Activated B cell treated with CpG ODN at 0.5 μM for 24 hours (primary cell): ENCODE measurements at regions not wholly inside any gene's neighbourhood (a gene's known extent, or its start where the extent isn't known, plus 50 kb on each side); places are given as distances from the start of the nearest gene placed in this dataset.

ENCODE experiments used
- ATAC-seq: fragments of 200-7000 bp; cut with Tn5 transposase; one replicate; pipeline ENCODE4 v1.10.0; 2021; ENCODE audit warnings: low read depth, mild to moderate bottlenecking, moderate library complexity
- CTCF ChIA-PET: fragments of 350-600 bp; sonication (Branson Sonifier 250); formaldehyde crosslinking; loops from one replicate; lab custom pipeline; 2021; ENCODE audit warnings: antibody characterized with exemption; lab: Charles Lee
- POLR2A ChIA-PET: fragments of 350-600 bp; sonication (Branson Sonifier 250); formaldehyde crosslinking; loops from one replicate; lab custom pipeline; 2021; ENCODE audit warnings: antibody characterized with exemption; lab: Charles Lee
- DNase-seq: peaks from one replicate; pipeline ENCODE4 v3.0.0; 2022
- H3K27ac Mint-ChIP-seq: one replicate; pipeline ENCODE4 v1.8.0; 2020; ENCODE audit warnings: mixed read lengths
- H3K27me3 Mint-ChIP-seq: one replicate; pipeline ENCODE4 v1.8.0; 2021; ENCODE audit warnings: mixed read lengths
- H3K36me3 Mint-ChIP-seq: one replicate; pipeline ENCODE4 v1.8.0; 2021; ENCODE audit warnings: low read depth, mixed read lengths
- H3K4me1 Mint-ChIP-seq: one replicate; pipeline ENCODE4 v1.8.0; 2021; ENCODE audit warnings: mixed read lengths
- H3K4me3 Mint-ChIP-seq: one replicate; pipeline ENCODE4 v1.8.0; 2020; ENCODE audit warnings: mild to moderate bottlenecking, mixed read lengths
- H3K9me3 Mint-ChIP-seq: one replicate; pipeline ENCODE4 v1.8.0; 2020; ENCODE audit warnings: mixed read lengths
- CTCF ChIP-seq: fragments of 200-600 bp; IDR thresholded peaks from one replicate; pipeline ENCODE4 v1.8.0; 2022; ENCODE audit warnings: antibody characterized with exemption, mild to moderate bottlenecking
- intact Hi-C: fragments of 100-400 bp; cut with micrococcal nuclease; formaldehyde crosslinking; loops from one replicate; pipeline ENCODE4 v1.15.1; 2024

- Mint-ChIP-seq H3K4me1 (no peaks in the 10 kb centered on the region), H3K9me3 (no peaks in the 10 kb centered on the region), H3K36me3 (no peaks in the 10 kb centered on the region), H3K27me3 (peaks cover 9% of the 10 kb centered on the region), H3K4me3 (no peak overlapping the region), H3K27ac (no peak overlapping the region)
- ChIA-PET CTCF (no interaction called here), POLR2A (no interaction called here)
- DNase-seq (no peak), ATAC-seq (no peak)
- intact Hi-C loops = no loop called here
- no peak for TF ChIP-seq CTCF
Observed at GRCh38 chr2:118457951-118458350, 369.7 kb downstream of the INSIG2 start.

- Mint-ChIP-seq H3K27ac (no peak overlapping the region), H3K4me1 (no peaks in the 10 kb centered on the region), H3K4me3 (no peak overlapping the region), H3K27me3 (peaks cover 2% of the 10 kb centered on the region), H3K36me3 (no peaks in the 10 kb centered on the region), H3K9me3 (no peaks in the 10 kb centered on the region)
- ChIA-PET POLR2A (no interaction called here), CTCF (no interaction called here)
- intact Hi-C loops = no loop called here
- no peak for ATAC-seq
- no peak for DNase-seq
- no peak for TF ChIP-seq CTCF
Observed at GRCh38 chr2:118449401-118449800, 361.1 kb downstream of the INSIG2 start.

- Mint-ChIP-seq H3K9me3 (no peaks in the 10 kb centered on the region), H3K4me3 (no peak overlapping the region), H3K4me1 (no peaks in the 10 kb centered on the region), H3K27me3 (peaks cover 2% of the 10 kb centered on the region), H3K36me3 (no peaks in the 10 kb centered on the region), H3K27ac (no peak overlapping the region)
- ChIA-PET POLR2A (no interaction called here), CTCF (no interaction called here)
- no peak for TF ChIP-seq CTCF
- intact Hi-C loops = no loop called here
- ATAC-seq = no peak
- DNase-seq = no peak
Observed at GRCh38 chr2:118443596-118443995, 355.3 kb downstream of the INSIG2 start.

GRCh38 chr2:118442996-118443553, 354.8 kb downstream of the INSIG2 start:
- Mint-ChIP-seq H3K9me3 (no peaks in the 10 kb centered on the region), H3K4me1 (no peaks in the 10 kb centered on the region), H3K36me3 (no peaks in the 10 kb centered on the region), H3K27me3 (no peaks in the 10 kb centered on the region), H3K27ac (no peak overlapping the region), H3K4me3 (no peak overlapping the region)
- no peak for DNase-seq
- ATAC-seq = no peak
- intact Hi-C loops = no loop called here
- CTCF ChIA-PET = no interaction called here
- TF ChIP-seq CTCF = no peak
- POLR2A ChIA-PET = no interaction called here

- ChIA-PET CTCF (no interaction called here), POLR2A (no interaction called here)
- no peak for ATAC-seq
- H3K4me3 Mint-ChIP-seq = no peak overlapping the region
- intact Hi-C loops = no loop called here
- H3K27ac Mint-ChIP-seq = no peak overlapping the region
- no peak for TF ChIP-seq CTCF
- no peaks in the 10 kb centered on the region for H3K9me3 Mint-ChIP-seq
- H3K36me3 Mint-ChIP-seq = no peaks in the 10 kb centered on the region
- no peaks in the 10 kb centered on the region for H3K4me1 Mint-ChIP-seq
- H3K27me3 Mint-ChIP-seq = no peaks in the 10 kb centered on the region
- no peak for DNase-seq
Observed at GRCh38 chr2:118442046-118442445, 353.8 kb downstream of the INSIG2 start.
